IMR-90 (cell line): ENCODE measurements at regions not wholly inside any gene's neighbourhood (a gene's known extent, or its start where the extent isn't known, plus 50 kb on each side); places are given as distances from the start of the nearest gene placed in this dataset.

ENCODE experiments used
- ATAC-seq: fragments of 200-7000 bp; cut with Tn5 transposase; 2 replicates; pipeline ENCODE4 v1.9.1; 2020; ENCODE audit warnings: low read depth, mild to moderate bottlenecking, moderate library complexity
- BruUV-seq: library from RNA; stranded (reverse); fragments of 400-500 nt; replicated peaks from 2 replicates; lab custom pipeline; 2021; lab: Mats Ljungman, UMichigan
- CTCF ChIA-PET: fragments of 300-600 bp; formaldehyde crosslinking; extraction: SDS; loops from one replicate; lab custom pipeline; 2021; ENCODE audit warnings: antibody characterized with exemption; lab: Yijun Ruan, JAX
- POLR2A ChIA-PET: fragments of 300-600 bp; sonication (Branson Sonifier 250); formaldehyde crosslinking; loops from one replicate; lab custom pipeline; 2022; ENCODE audit warnings: antibody characterized with exemption; ENCODE audit not compliant: unreplicated experiment; lab: Charles Lee
- DNase-seq: peaks from one replicate; pipeline ENCODE4 v3.0.0; 2013
- H2AFZ ChIP-seq: replicated peaks from 2 replicates; pipeline ENCODE3; 2013; ENCODE audit warnings: low read length, mild to moderate bottlenecking; ENCODE audit not compliant: poor library complexity
- H2AK5ac ChIP-seq: 2 replicates; pipeline ENCODE4 v1.6.1; 2013; ENCODE audit warnings: low read depth, low read length, inconsistent platforms
- H2AK9ac ChIP-seq: replicated peaks from 2 replicates; pipeline ENCODE3; 2013; ENCODE audit warnings: mild to moderate bottlenecking, low read depth, low read length, moderate library complexity; ENCODE audit not compliant: poor library complexity
- H2BK120ac ChIP-seq: 2 replicates; pipeline ENCODE4 v1.6.1; 2013; ENCODE audit warnings: low read depth, low read length, inconsistent platforms
- H2BK15ac ChIP-seq: 3 replicates; pipeline ENCODE4 v1.6.1; 2013; ENCODE audit warnings: low read depth, low read length, inconsistent platforms
- H2BK20ac ChIP-seq: 2 replicates; pipeline ENCODE4 v1.6.1; 2013; ENCODE audit warnings: low read depth, mild to moderate bottlenecking, inconsistent platforms, low read length, moderate library complexity
- H2BK5ac ChIP-seq: 2 replicates; pipeline ENCODE4 v1.6.1; 2013; ENCODE audit warnings: mild to moderate bottlenecking, low read depth, low read length, inconsistent platforms; ENCODE audit not compliant: poor library complexity, severe bottlenecking
- H3K14ac ChIP-seq: replicated peaks from 2 replicates; pipeline ENCODE4 v1.6.1; 2013; ENCODE audit warnings: low read depth, low read length, inconsistent platforms
- H3K18ac ChIP-seq: 2 replicates; pipeline ENCODE4 v1.6.1; 2013; ENCODE audit warnings: low read depth, low read length, control low read depth
- H3K23ac ChIP-seq: 2 replicates; pipeline ENCODE4 v1.6.1; 2013; ENCODE audit warnings: low read depth, low read length, inconsistent platforms
- H3K27ac ChIP-seq: 2 replicates; pipeline ENCODE4 v1.5.1; 2013; ENCODE audit warnings: mild to moderate bottlenecking, control low read depth, low read length; ENCODE audit not compliant: insufficient read depth
- H3K27me3 ChIP-seq: 2 replicates; pipeline ENCODE4 v1.6.1; 2013; ENCODE audit warnings: low read length; ENCODE audit not compliant: control insufficient read depth, insufficient read depth
- H3K36me3 ChIP-seq: 2 replicates; pipeline ENCODE4 v1.6.1; 2013; ENCODE audit warnings: low read length, mixed read lengths; ENCODE audit not compliant: control insufficient read depth, insufficient read depth
- H3K4ac ChIP-seq: 2 replicates; pipeline ENCODE4 v1.6.1; 2013; ENCODE audit warnings: low read depth, low read length, inconsistent platforms
- H3K4me1 ChIP-seq: 2 replicates; pipeline ENCODE4 v1.6.1; 2013; ENCODE audit warnings: low read length, mixed read lengths; ENCODE audit not compliant: control insufficient read depth, insufficient read depth
- H3K4me2 ChIP-seq: 2 replicates; pipeline ENCODE4 v1.6.1; 2013; ENCODE audit warnings: low read depth, mild to moderate bottlenecking, control low read depth, low read length, moderate library complexity
- H3K4me3 ChIP-seq: 2 replicates; pipeline ENCODE4 v1.5.1; 2013; ENCODE audit warnings: low read depth, mild to moderate bottlenecking, control low read depth, low read length, moderate library complexity; ENCODE audit not compliant: insufficient read depth
- H3K56ac ChIP-seq: 2 replicates; pipeline ENCODE4 v1.6.1; 2013; ENCODE audit warnings: low read length, inconsistent platforms; ENCODE audit not compliant: insufficient read depth; ENCODE audit errors: extremely low read depth
- H3K79me1 ChIP-seq, 2 experiments: 2 replicates each; pipeline ENCODE4 v1.6.1; 2013; ENCODE audit warnings: low read length in 2 of 2, inconsistent platforms in 1 of 2, low read depth in 1 of 2
- H3K9ac ChIP-seq: 2 replicates; pipeline ENCODE4 v1.6.1; 2013; ENCODE audit warnings: low read depth, low read length, control low read depth
- H3K9me1 ChIP-seq: 2 replicates; pipeline ENCODE4 v1.6.1; 2013; ENCODE audit warnings: low read length, inconsistent platforms; ENCODE audit not compliant: insufficient read depth
- H3K9me3 ChIP-seq: 2 replicates; pipeline ENCODE4 v1.6.1; 2013; ENCODE audit warnings: low read length; ENCODE audit not compliant: control insufficient read depth, insufficient read depth
- H4K20me1 ChIP-seq: 2 replicates; pipeline ENCODE4 v1.6.1; 2013; ENCODE audit warnings: low read length, inconsistent platforms; ENCODE audit not compliant: insufficient read depth
- H4K5ac ChIP-seq: 2 replicates; pipeline ENCODE4 v1.6.1; 2013; ENCODE audit warnings: mild to moderate bottlenecking, low read depth, low read length, control low read depth
- H4K8ac ChIP-seq, 2 experiments: 2 replicates each; pipeline ENCODE4 v1.6.1; 2013; ENCODE audit warnings: low read depth in 2 of 2, low read length in 2 of 2, control low read depth in 1 of 2, inconsistent platforms in 1 of 2
- H4K91ac ChIP-seq: 2 replicates; pipeline ENCODE4 v1.6.1; 2013; ENCODE audit warnings: low read depth, low read length, inconsistent platforms; ENCODE audit not compliant: insufficient read depth
- BHLHE40 ChIP-seq: fragments of 150-350 bp; IDR thresholded peaks from 2 replicates; pipeline ENCODE4 v1.6.1; 2016; ENCODE audit warnings: mild to moderate bottlenecking, low read depth, low read length
- CEBPB ChIP-seq: IDR thresholded peaks from 2 replicates; pipeline ENCODE4 v1.6.1; 2012; ENCODE audit warnings: low read depth, low read length, improper control_type of control experiment
- CHD1 ChIP-seq: IDR thresholded peaks from 2 replicates; pipeline ENCODE4 v1.6.1; 2012; ENCODE audit warnings: low read depth, low read length, improper control_type of control experiment
- FOS ChIP-seq: fragments of 150-350 bp; IDR thresholded peaks from 2 replicates; pipeline ENCODE4 v1.6.1; 2016; ENCODE audit warnings: low read depth, low read length
- MAFK ChIP-seq: IDR thresholded peaks from 2 replicates; pipeline ENCODE4 v1.6.1; 2012; ENCODE audit warnings: low read depth, low read length, improper control_type of control experiment
- MAZ ChIP-seq: IDR thresholded peaks from 2 replicates; pipeline ENCODE4 v1.6.1; 2012; ENCODE audit warnings: low read depth, mild to moderate bottlenecking, low read length, improper control_type of control experiment, moderate library complexity, borderline replicate concordance
- MXI1 ChIP-seq: IDR thresholded peaks from 2 replicates; pipeline ENCODE4 v1.6.1; 2012; ENCODE audit warnings: low read depth, mild to moderate bottlenecking, low read length, moderate library complexity, borderline replicate concordance
- NFE2L2 ChIP-seq: fragments of 150-350 bp; IDR thresholded peaks from 2 replicates; pipeline ENCODE4 v1.6.1; 2016; ENCODE audit warnings: low read depth, mild to moderate bottlenecking, low read length
- POLR2A ChIP-seq: IDR thresholded peaks from 2 replicates; pipeline ENCODE4 v1.6.1; 2012; ENCODE audit warnings: mild to moderate bottlenecking, low read depth, low read length
- RAD21 ChIP-seq: IDR thresholded peaks from 2 replicates; pipeline ENCODE4 v1.6.1; 2012; ENCODE audit warnings: low read length, improper control_type of control experiment
- RCOR1 ChIP-seq: IDR thresholded peaks from 2 replicates; pipeline ENCODE4 v1.6.1; 2012; ENCODE audit warnings: mild to moderate bottlenecking, low read length, improper control_type of control experiment; ENCODE audit not compliant: insufficient replicate concordance
- RFX5 ChIP-seq: IDR thresholded peaks from 2 replicates; pipeline ENCODE4 v1.8.0; 2012; ENCODE audit warnings: low read depth, mild to moderate bottlenecking, low read length, moderate library complexity
- SMC3 ChIP-seq: fragments of 150-350 bp; IDR thresholded peaks from 2 replicates; pipeline ENCODE4 v1.6.1; 2016; ENCODE audit warnings: low read depth, mild to moderate bottlenecking, antibody characterized with exemption, low read length, moderate library complexity
- WGBS, 2 experiments: methylation state at CpG; one replicate each; pipeline versions ENCODE4 v1.1.5 to v1.1.7; 2013; ENCODE audit warnings: missing lambda C conversion rate in 2 of 2; ENCODE audit not compliant: insufficient read length in 1 of 2; ENCODE audit errors: extremely low coverage in 2 of 2; 5-methylcytosine and 5-hydroxymethylcytosine counted together
- dilution Hi-C: fragments of 300-500 bp; cut with HindIII; formaldehyde crosslinking; loops from one replicate; pipeline ENCODE4 v1.14.3; 2018; ENCODE audit warnings: low sequenced_read_pairs; ENCODE audit not compliant: unreplicated experiment
- in situ Hi-C: fragments of 300-500 bp; cut with MboI; formaldehyde crosslinking; loops from 3 replicates; pipeline ENCODE4 v1.14.3; 2019; ENCODE audit warnings: low sequenced_read_pairs, inconsistent platforms, mixed read lengths
- intact Hi-C: fragments of 100-400 bp; cut with micrococcal nuclease; formaldehyde crosslinking; loops from 2 replicates; pipeline ENCODE4 v1.10.0; 2022
- TF ChIP-seq, protein P1 (sequence below): conservative IDR thresholded peaks from 2 replicates; pipeline ENCODE4 v1.5.1; 2012; ENCODE audit warnings: mild to moderate bottlenecking, low read depth, low read length, improper control_type of control experiment
- TF ChIP-seq, protein P2 (sequence below): fragments of 150-350 bp; IDR thresholded peaks from 2 replicates; pipeline ENCODE4 v1.6.1; 2017; ENCODE audit warnings: mild to moderate bottlenecking, antibody characterized with exemption, low read length, low read depth
- TF ChIP-seq, protein P3 (sequence below): fragments of 150-350 bp; IDR thresholded peaks from 2 replicates; pipeline ENCODE4 v1.6.1; 2016; ENCODE audit warnings: low read depth, mild to moderate bottlenecking, low read length, moderate library complexity, borderline replicate concordance

DNA sequence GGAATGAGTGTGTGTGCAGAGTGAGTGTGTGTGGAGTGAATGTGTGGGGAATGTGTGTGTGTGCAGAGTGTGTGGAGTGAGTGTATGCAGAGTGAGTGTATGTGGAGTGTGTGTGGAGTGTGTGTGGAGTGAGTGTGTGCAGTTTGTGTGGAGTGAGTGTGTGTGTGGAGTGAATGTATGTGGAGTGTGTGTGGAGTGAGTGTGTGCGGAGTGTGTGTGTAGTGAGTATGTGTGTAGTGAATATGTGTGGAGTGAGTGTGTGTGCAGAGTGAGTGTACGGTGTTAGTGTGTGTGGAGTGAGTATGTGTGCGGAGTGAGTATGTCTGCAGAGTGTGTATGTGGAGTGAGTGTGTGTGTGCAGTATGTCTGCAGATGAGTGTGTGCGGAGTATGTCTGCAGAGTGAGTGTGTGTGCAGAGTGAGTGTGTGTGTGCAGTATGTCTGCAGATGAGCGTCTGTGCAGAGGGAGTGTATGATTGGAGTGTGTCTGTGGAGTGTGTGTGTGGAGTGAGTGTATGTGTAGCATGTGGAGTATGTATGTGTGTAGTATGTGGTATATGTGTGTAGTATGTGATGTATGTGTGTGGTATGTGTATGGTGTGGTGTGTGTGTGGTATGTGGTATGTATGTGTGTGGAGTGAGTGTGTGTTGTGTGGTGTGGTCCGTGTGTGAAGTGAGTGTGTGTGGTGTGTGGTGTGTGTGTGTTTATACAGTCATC lies 59.7 kb upstream of the CLDN14 start:
- no peak overlapping the region for H3K4me2 ChIP-seq
- H4K20me1 ChIP-seq, result no peaks in the 10 kb centered on the region; the same call in 1 of the 2 replicates
- peaks cover 6% of the 10 kb centered on the region; the same call in 1 of the 2 replicates for H3K9me1 ChIP-seq
- 95 to 100% methylated on average over 3 to 4 of the region's 6 CpGs for WGBS, 2 experiments
- H2BK15ac ChIP-seq, result no peak overlapping the region
- in situ Hi-C loops (no loop called here), dilution Hi-C loops (no loop called here), intact Hi-C loops (no loop called here)
- TF ChIP-seq MAFK (no peak), SMC3 (no peak), MAZ (no peak), RFX5 (no peak), CHD1 (no peak), RAD21 (no peak), POLR2A (no peak), NFE2L2 (no peak), RCOR1 (no peak), MXI1 (no peak), BHLHE40 (no peak), CEBPB (no peak), FOS (no peak)
- TF ChIP-seq, protein P1, sequence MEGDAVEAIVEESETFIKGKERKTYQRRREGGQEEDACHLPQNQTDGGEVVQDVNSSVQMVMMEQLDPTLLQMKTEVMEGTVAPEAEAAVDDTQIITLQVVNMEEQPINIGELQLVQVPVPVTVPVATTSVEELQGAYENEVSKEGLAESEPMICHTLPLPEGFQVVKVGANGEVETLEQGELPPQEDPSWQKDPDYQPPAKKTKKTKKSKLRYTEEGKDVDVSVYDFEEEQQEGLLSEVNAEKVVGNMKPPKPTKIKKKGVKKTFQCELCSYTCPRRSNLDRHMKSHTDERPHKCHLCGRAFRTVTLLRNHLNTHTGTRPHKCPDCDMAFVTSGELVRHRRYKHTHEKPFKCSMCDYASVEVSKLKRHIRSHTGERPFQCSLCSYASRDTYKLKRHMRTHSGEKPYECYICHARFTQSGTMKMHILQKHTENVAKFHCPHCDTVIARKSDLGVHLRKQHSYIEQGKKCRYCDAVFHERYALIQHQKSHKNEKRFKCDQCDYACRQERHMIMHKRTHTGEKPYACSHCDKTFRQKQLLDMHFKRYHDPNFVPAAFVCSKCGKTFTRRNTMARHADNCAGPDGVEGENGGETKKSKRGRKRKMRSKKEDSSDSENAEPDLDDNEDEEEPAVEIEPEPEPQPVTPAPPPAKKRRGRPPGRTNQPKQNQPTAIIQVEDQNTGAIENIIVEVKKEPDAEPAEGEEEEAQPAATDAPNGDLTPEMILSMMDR, result no peak
- TF ChIP-seq, protein P2, sequence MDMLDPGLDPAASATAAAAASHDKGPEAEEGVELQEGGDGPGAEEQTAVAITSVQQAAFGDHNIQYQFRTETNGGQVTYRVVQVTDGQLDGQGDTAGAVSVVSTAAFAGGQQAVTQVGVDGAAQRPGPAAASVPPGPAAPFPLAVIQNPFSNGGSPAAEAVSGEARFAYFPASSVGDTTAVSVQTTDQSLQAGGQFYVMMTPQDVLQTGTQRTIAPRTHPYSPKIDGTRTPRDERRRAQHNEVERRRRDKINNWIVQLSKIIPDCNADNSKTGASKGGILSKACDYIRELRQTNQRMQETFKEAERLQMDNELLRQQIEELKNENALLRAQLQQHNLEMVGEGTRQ, result no peak
- TF ChIP-seq, protein P3, sequence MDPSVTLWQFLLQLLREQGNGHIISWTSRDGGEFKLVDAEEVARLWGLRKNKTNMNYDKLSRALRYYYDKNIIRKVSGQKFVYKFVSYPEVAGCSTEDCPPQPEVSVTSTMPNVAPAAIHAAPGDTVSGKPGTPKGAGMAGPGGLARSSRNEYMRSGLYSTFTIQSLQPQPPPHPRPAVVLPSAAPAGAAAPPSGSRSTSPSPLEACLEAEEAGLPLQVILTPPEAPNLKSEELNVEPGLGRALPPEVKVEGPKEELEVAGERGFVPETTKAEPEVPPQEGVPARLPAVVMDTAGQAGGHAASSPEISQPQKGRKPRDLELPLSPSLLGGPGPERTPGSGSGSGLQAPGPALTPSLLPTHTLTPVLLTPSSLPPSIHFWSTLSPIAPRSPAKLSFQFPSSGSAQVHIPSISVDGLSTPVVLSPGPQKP, result no peak
- H3K4me1 ChIP-seq, result no peaks in the 10 kb centered on the region
- peaks cover 2% of the 10 kb centered on the region; the same call in 1 of the 2 replicates for H3K9me3 ChIP-seq
- H2BK5ac ChIP-seq, result peak overlapping the region; percentile 76
- H2AK5ac ChIP-seq, result no peak overlapping the region
- H2AK9ac ChIP-seq, result no peak overlapping the region
- H3K56ac ChIP-seq, result no peak overlapping the region
- ATAC-seq, result no peak
- no peak overlapping the region for H2BK120ac ChIP-seq
- POLR2A ChIA-PET, result no interaction called here
- H4K5ac ChIP-seq, result no peak overlapping the region
- no peaks in the 10 kb centered on the region for H3K79me1 ChIP-seq
- no peak overlapping the region for H3K23ac ChIP-seq
- H3K4me3 ChIP-seq, result no peak overlapping the region
- CTCF ChIA-PET, result interaction anchor here (0.6 kb wide), 1 partner anchor 108 kb away, joined by 3 read pairs; no protein-coding TSS in a partner anchor
- no peaks in the 10 kb centered on the region for H3K36me3 ChIP-seq
- H3K18ac ChIP-seq, result no peak overlapping the region
- H3K9ac ChIP-seq, result no peak overlapping the region
- H3K14ac ChIP-seq, result no peak overlapping the region
- no peak overlapping the region for H3K27ac ChIP-seq
- BruUV-seq, result no TSS peak
- H4K8ac ChIP-seq, result no peak overlapping the region
- no peak for DNase-seq
- no peak overlapping the region for H3K4ac ChIP-seq
- peaks cover 54% of the 10 kb centered on the region for H3K27me3 ChIP-seq
- H4K91ac ChIP-seq, result no peak overlapping the region
- H2BK20ac ChIP-seq, result no peak overlapping the region
- H2AFZ ChIP-seq, result peak overlapping the region; percentile 23
